Occipital lobe (tissue), 1 donor: ENCODE measurements at regions not wholly inside any gene's neighbourhood (a gene's known extent, or its start where the extent isn't known, plus 50 kb on each side); places are given as distances from the start of the nearest gene placed in this dataset.
"Not testable (repeated sequence)": the region's sequence is repeated elsewhere in the genome, so short reads cannot be mapped to it uniquely, and the experiment has no call there.

Experiments
- DNase-seq: peaks from one replicate; lab custom pipeline; 2025; lab: John Stamatoyannopoulos, UW

GRCh38 chrX:122026665-122027064, 979.3 kb downstream of the GLUD2 start:
- DNase-seq: no peak

GRCh38 chrX:122046226-122046625, 998.8 kb downstream of the GLUD2 start:
- no peak for DNase-seq

- no peak for DNase-seq
Measured at GRCh38 chrX:122046815-122047214, 999.4 kb downstream of the GLUD2 start.

GRCh38 chrX:122047261-122047660, 999.9 kb downstream of the GLUD2 start:
- no peak for DNase-seq

GRCh38 chrX:122055460-122055859, 1008.0 kb downstream of the GLUD2 start:
- no peak for DNase-seq

GRCh38 chrX:122055979-122056715, 1008.7 kb downstream of the GLUD2 start:
- DNase-seq: no peak

GRCh38 chrX:122076241-122076640, 1028.8 kb downstream of the GLUD2 start:
- no peak for DNase-seq

- DNase-seq: no peak
Measured at GRCh38 chrX:122078079-122078478, 1030.7 kb downstream of the GLUD2 start.

GRCh38 chrX:122087341-122087740, 1039.9 kb downstream of the GLUD2 start:
- no peak for DNase-seq

- DNase-seq: no peak
Measured at GRCh38 chrX:122091571-122091970, 1044.2 kb downstream of the GLUD2 start.

GRCh38 chrX:122092360-122092759, 1045.0 kb downstream of the GLUD2 start:
- DNase-seq: no peak

GRCh38 chrX:122092978-122093377, 1045.6 kb downstream of the GLUD2 start:
- DNase-seq: no peak

- DNase-seq: no peak
Measured at GRCh38 chrX:122094611-122095010, 1047.2 kb downstream of the GLUD2 start.

- DNase-seq: no peak
Measured at GRCh38 chrX:122113376-122113775, 1066.0 kb downstream of the GLUD2 start.

GRCh38 chrX:122113896-122114295, 1066.5 kb downstream of the GLUD2 start:
- no peak for DNase-seq

- DNase-seq: no peak
Measured at GRCh38 chrX:122115604-122116003, 1068.2 kb downstream of the GLUD2 start.

GRCh38 chrX:122119361-122119760, 1064.7 kb upstream of the GRIA3 start:
- DNase-seq: no peak

- DNase-seq: no peak
Measured at GRCh38 chrX:122122274-122122673, 1061.8 kb upstream of the GRIA3 start.

- DNase-seq: no peak
Measured at GRCh38 chrX:122133478-122133877, 1050.6 kb upstream of the GRIA3 start.

GRCh38 chrX:122134291-122134690, 1049.8 kb upstream of the GRIA3 start:
- DNase-seq: no peak

GRCh38 chrX:122135070-122135469, 1049.0 kb upstream of the GRIA3 start:
- DNase-seq: no peak

GRCh38 chrX:122140219-122140618, 1043.9 kb upstream of the GRIA3 start:
- DNase-seq: not testable (repeated sequence)

GRCh38 chrX:122154019-122154418, 1030.1 kb upstream of the GRIA3 start:
- DNase-seq: no peak

- DNase-seq: no peak
Measured at GRCh38 chrX:122168241-122168640, 1015.8 kb upstream of the GRIA3 start.
